H1 (cell line): ENCODE measurements at regions not wholly inside any gene's neighbourhood (a gene's known extent, or its start where the extent isn't known, plus 50 kb on each side); places are given as distances from the start of the nearest gene placed in this dataset.

ENCODE experiments used
- CTCF ChIA-PET: fragments of 300-600 bp; sonication (Branson Sonifier 250); formaldehyde crosslinking; loops from one replicate; lab custom pipeline; 2021; ENCODE audit not compliant: partially characterized antibody; lab: Charles Lee
- POLR2A ChIA-PET: fragments of 300-600 bp; sonication (Branson Sonifier 250); formaldehyde crosslinking; loops from one replicate; lab custom pipeline; 2021; ENCODE audit warnings: inconsistent platforms; ENCODE audit not compliant: partially characterized antibody; lab: Charles Lee
- DNase-seq, 2 experiments: peaks; one replicate each; pipeline versions ENCODE4 v3.0.0 to v3.0.0-alpha.2; 2010 to 2022; ENCODE audit warnings: low spot score in 2 of 2, low read depth in 1 of 2, mixed read lengths in 1 of 2
- FAIRE-seq: peaks from 2 replicates; lab custom pipeline; 2011; peaks lifted over from hg19 to GRCh38; lab: Jason Lieb, UNC
- H2AFZ ChIP-seq: 2 replicates; pipeline ENCODE4 v1.8.1; 2012; ENCODE audit warnings: low read length, inconsistent platforms
- H2AK5ac ChIP-seq: 2 replicates; pipeline ENCODE4 v1.6.1; 2013; ENCODE audit warnings: low read depth, low read length
- H2BK120ac ChIP-seq: replicated peaks from 2 replicates; pipeline ENCODE3; 2013; ENCODE audit warnings: low read depth, low read length, inconsistent platforms
- H2BK12ac ChIP-seq: 2 replicates; pipeline ENCODE4 v1.6.1; 2013; ENCODE audit warnings: low read depth, low read length
- H2BK15ac ChIP-seq: 2 replicates; pipeline ENCODE4 v1.6.1; 2013; ENCODE audit warnings: low read length
- H2BK20ac ChIP-seq: 2 replicates; pipeline ENCODE4 v1.6.1; 2013; ENCODE audit warnings: low read length
- H2BK5ac ChIP-seq: 2 replicates; pipeline ENCODE4 v1.6.1; 2013; ENCODE audit warnings: low read depth, low read length
- H3K14ac ChIP-seq: 2 replicates; pipeline ENCODE4 v1.6.1; 2013; ENCODE audit warnings: inconsistent platforms; ENCODE audit not compliant: insufficient read length
- H3K18ac ChIP-seq: 2 replicates; pipeline ENCODE4 v1.6.1; 2013; ENCODE audit warnings: low read length; ENCODE audit errors: extremely low read depth
- H3K23ac ChIP-seq: 2 replicates; pipeline ENCODE4 v1.6.1; 2013; ENCODE audit warnings: inconsistent platforms; ENCODE audit not compliant: insufficient read length
- H3K23me2 ChIP-seq: 2 replicates; pipeline ENCODE4 v1.6.1; 2013; ENCODE audit warnings: low read depth, low read length
- H3K27ac ChIP-seq: 2 replicates; pipeline ENCODE4 v1.6.1; 2011; ENCODE audit warnings: low read depth, low read length, inconsistent platforms
- H3K27me3 ChIP-seq, 4 experiments: replicated peaks in 1 of 4; 1 replicate in 1 of 4; 2 replicates in 3 of 4; pipeline versions ENCODE4 v1.6.1 to v1.8.1; 2011 to 2013; ENCODE audit warnings: low read length in 3 of 4, mild to moderate bottlenecking in 3 of 4, inconsistent platforms in 2 of 4, mixed read lengths in 2 of 4, moderate library complexity in 1 of 4; ENCODE audit not compliant: control insufficient read depth in 3 of 4, insufficient read depth in 3 of 4; ENCODE audit errors: extremely low read depth in 1 of 4
- H3K36me3 ChIP-seq, 4 experiments: 2 replicates each; pipeline versions ENCODE4 v1.6.1 to v1.8.1; 2011 to 2013; ENCODE audit warnings: mild to moderate bottlenecking in 4 of 4, low read length in 3 of 4, moderate library complexity in 2 of 4, control low read depth in 1 of 4, inconsistent platforms in 1 of 4; ENCODE audit not compliant: insufficient read depth in 4 of 4, control insufficient read depth in 2 of 4
- H3K4ac ChIP-seq: replicated peaks from 2 replicates; pipeline ENCODE3; 2013; ENCODE audit warnings: low read length, low read depth, mixed read lengths, inconsistent platforms; ENCODE audit not compliant: insufficient read length
- H3K4me1 ChIP-seq, 4 experiments: replicated peaks in 1 of 4; 1 replicate in 1 of 4; 2 replicates in 3 of 4; pipeline versions ENCODE4 v1.6.1 to v1.8.1; 2011 to 2013; ENCODE audit warnings: low read length in 3 of 4, inconsistent platforms in 2 of 4, mixed read lengths in 1 of 4; ENCODE audit not compliant: insufficient read depth in 4 of 4, control insufficient read depth in 3 of 4
- H3K4me2 ChIP-seq, 2 experiments: 2 replicates each; pipeline versions ENCODE4 v1.6.1 to v1.8.1; 2011 to 2013; ENCODE audit warnings: low read depth in 2 of 2, low read length in 2 of 2, control low read depth in 1 of 2, inconsistent platforms in 1 of 2, mild to moderate bottlenecking in 1 of 2; ENCODE audit not compliant: insufficient read depth in 1 of 2
- H3K4me3 ChIP-seq, 4 experiments: fragments of 200-600, 300-600 bp in 1 of 4; sonication (generic), shearing (Covaris generic), sonication (Bioruptor Twin) in 1 of 4; 2 replicates each; pipeline versions ENCODE4 v1.5.1 to v1.8.1; 2011 to 2016; ENCODE audit warnings: low read length in 4 of 4, low read depth in 3 of 4, control low read depth in 2 of 4, inconsistent platforms in 2 of 4, mild to moderate bottlenecking in 2 of 4, mixed read lengths in 1 of 4, moderate library complexity in 1 of 4; ENCODE audit not compliant: insufficient read depth in 2 of 4; ENCODE audit errors: extremely low read depth in 1 of 4
- H3K56ac ChIP-seq: replicated peaks from 2 replicates; pipeline ENCODE3; 2013; ENCODE audit warnings: low read depth, mild to moderate bottlenecking, mixed read lengths, low read length, inconsistent platforms; ENCODE audit not compliant: insufficient read length
- H3K79me1 ChIP-seq: 2 replicates; pipeline ENCODE4 v1.6.1; 2013; ENCODE audit warnings: low read depth, low read length, control low read depth
- H3K79me2 ChIP-seq, 2 experiments: 2 replicates each; pipeline versions ENCODE4 v1.6.1 to v1.8.1; 2012 to 2013; ENCODE audit warnings: low read length in 2 of 2, mild to moderate bottlenecking in 2 of 2, inconsistent platforms in 1 of 2; ENCODE audit not compliant: insufficient read depth in 2 of 2, control insufficient read depth in 1 of 2
- H3K9ac ChIP-seq, 4 experiments: replicated peaks in 1 of 4; 1 replicate in 1 of 4; 2 replicates in 3 of 4; pipeline versions ENCODE4 v1.6.1 to v1.8.1; 2011 to 2013; ENCODE audit warnings: low read depth in 3 of 4, low read length in 3 of 4, control low read depth in 2 of 4, mild to moderate bottlenecking in 2 of 4, moderate library complexity in 2 of 4, inconsistent platforms in 1 of 4; ENCODE audit errors: extremely low read depth in 1 of 4
- H3K9me3 ChIP-seq, 2 experiments: 2 replicates each; pipeline versions ENCODE4 v1.6.1 to v1.8.1; 2012 to 2013; ENCODE audit warnings: mild to moderate bottlenecking in 2 of 2, moderate library complexity in 2 of 2, control low read depth in 1 of 2, inconsistent platforms in 1 of 2, low read depth in 1 of 2, low read length in 1 of 2, mixed read lengths in 1 of 2; ENCODE audit not compliant: insufficient read depth in 2 of 2
- H4K20me1 ChIP-seq, 2 experiments: replicated peaks in 1 of 2; 2 replicates each; pipeline versions ENCODE3 to v1.8.1; 2011 to 2013; ENCODE audit warnings: inconsistent platforms in 2 of 2, low read length in 2 of 2, mild to moderate bottlenecking in 1 of 2; ENCODE audit not compliant: insufficient read depth in 2 of 2, control insufficient read depth in 1 of 2
- H4K5ac ChIP-seq: 2 replicates; pipeline ENCODE4 v1.6.1; 2013; ENCODE audit warnings: low read length, low read depth, mixed read lengths, inconsistent platforms; ENCODE audit not compliant: insufficient read length
- H4K8ac ChIP-seq: 2 replicates; pipeline ENCODE4 v1.8.0; 2013; ENCODE audit warnings: mild to moderate bottlenecking, moderate library complexity, low read length, inconsistent platforms; ENCODE audit not compliant: insufficient read depth; ENCODE audit errors: extremely low read depth
- H4K91ac ChIP-seq: replicated peaks from 2 replicates; pipeline ENCODE3; 2013; ENCODE audit warnings: low read length, mixed read lengths, inconsistent platforms; ENCODE audit not compliant: insufficient read length
- CHD1 ChIP-seq: IDR thresholded peaks from 2 replicates; pipeline ENCODE4 v1.6.1; 2012; ENCODE audit warnings: low read depth, low read length, improper control_type of control experiment
- JUN ChIP-seq: IDR thresholded peaks from 2 replicates; pipeline ENCODE4 v1.6.1; 2011; ENCODE audit warnings: low read depth, mild to moderate bottlenecking, improper control_type of control experiment, low read length
- JUND ChIP-seq: IDR thresholded peaks from 2 replicates; pipeline ENCODE4 v1.6.1; 2011; ENCODE audit warnings: mild to moderate bottlenecking, improper control_type of control experiment, low read length
- KDM1A ChIP-seq: fragments of 200-600, 300-600 bp; sonication (generic); IDR thresholded peaks from 2 replicates; pipeline ENCODE4 v1.7.1; 2016; ENCODE audit warnings: mild to moderate bottlenecking, low read length, borderline replicate concordance
- PHF8 ChIP-seq: fragments of 200-600 bp; sonication (generic); conservative IDR thresholded peaks from 2 replicates; pipeline ENCODE4 v1.7.1; 2012; ENCODE audit warnings: low read depth, mild to moderate bottlenecking, inconsistent platforms, low read length, moderate library complexity
- POU5F1 ChIP-seq: IDR thresholded peaks from 2 replicates; pipeline ENCODE4 v1.6.1; 2011; ENCODE audit warnings: low read depth, mild to moderate bottlenecking, low read length, moderate library complexity
- RAD21 ChIP-seq, 2 experiments: IDR thresholded peaks in 1 of 2; conservative IDR thresholded peaks in 1 of 2; 2 replicates each; pipeline ENCODE4 v1.6.1; 2011; ENCODE audit warnings: low read depth in 2 of 2, low read length in 2 of 2, improper control_type of control experiment in 1 of 2, inconsistent platforms in 1 of 2, mild to moderate bottlenecking in 1 of 2, moderate library complexity in 1 of 2
- RXRA ChIP-seq: IDR thresholded peaks from 2 replicates; pipeline ENCODE4 v1.6.1; 2011; ENCODE audit warnings: low read depth, mild to moderate bottlenecking, low read length, moderate library complexity; ENCODE audit not compliant: insufficient read depth
- SIX5 ChIP-seq: IDR thresholded peaks from 2 replicates; pipeline ENCODE4 v1.6.1; 2011; ENCODE audit warnings: mild to moderate bottlenecking, low read depth, low read length
- SP1 ChIP-seq: IDR thresholded peaks from 2 replicates; pipeline ENCODE4 v1.6.1; 2011; ENCODE audit warnings: low read depth, low read length
- TAF1 ChIP-seq: IDR thresholded peaks from 2 replicates; pipeline ENCODE4 v1.6.1; 2011; ENCODE audit warnings: mild to moderate bottlenecking, low read depth, low read length
- whole genome bisulfite sequencing, 2 experiments: shearing (Covaris generic) in 1 of 2; methylation state at CpG; one replicate each; pipeline versions ENCODE4 v1.1.6 to v1.1.7; 2013 to 2015; ENCODE audit warnings: low lambda C conversion rate in 2 of 2, mixed read lengths in 2 of 2, inconsistent platforms in 1 of 2, low coverage in 1 of 2, missing lambda C conversion rate in 1 of 2; ENCODE audit not compliant: insufficient replicate concordance in 2 of 2, insufficient coverage in 1 of 2, insufficient read length in 1 of 2; ENCODE audit errors: extremely low coverage in 1 of 2, missing lambda C conversion rate in 1 of 2; 5-methylcytosine and 5-hydroxymethylcytosine counted together

- Histone ChIP-seq H3K27ac (no peak overlapping the region), H3K14ac (no peak overlapping the region), H3K9me3 (no peaks in the 10 kb centered on the region), H3K23ac (no peak overlapping the region), H3K4me1 (no peaks in the 10 kb centered on the region), H3K18ac (no peak overlapping the region), H2AFZ (no peak overlapping the region), H2BK5ac (no peak overlapping the region), H2BK120ac (no peak overlapping the region), H2BK20ac (no peak overlapping the region), H3K9ac (no peak overlapping the region), H3K4ac (no peak overlapping the region), H2AK5ac (no peak overlapping the region), H3K56ac (no peak overlapping the region), H4K5ac (no peak overlapping the region), H2BK12ac (no peak overlapping the region), H4K91ac (no peak overlapping the region), H3K36me3 (no peaks in the 10 kb centered on the region), H2BK15ac (no peak overlapping the region), H3K4me2 (no peak overlapping the region), H3K27me3 (no peaks in the 10 kb centered on the region), H4K8ac (no peak overlapping the region), H4K20me1 (no peaks in the 10 kb centered on the region), H3K79me2 (no peaks in the 10 kb centered on the region), H3K4me3 (no peak overlapping the region), H3K23me2 (no peaks in the 10 kb centered on the region; the same call in 1 of the 2 replicates), H3K79me1 (no peaks in the 10 kb centered on the region)
- WGBS, 2 experiments = 97% methylated on average over 4 of the region's 4 CpGs; no CpG with 5 or more reads in 1 of the 2 experiments
- no peak for FAIRE-seq
- DNase-seq = no peak
- ChIA-PET CTCF (interaction anchor here (0.8 to 3.3 kb wide), 2 partner anchors 9 to 196 kb away, joined by 3 to 10 read pairs; no protein-coding TSS in a partner anchor), POLR2A (no interaction called here)
- TF ChIP-seq KDM1A (no peak), PHF8 (no peak), JUND (no peak), POU5F1 (no peak), SP1 (no peak), RAD21 (IDR thresholded peaks at IDR 0.05 in 1 of 2, conservative IDR thresholded peaks at IDR 0.05 in 1 of 2; ENCODE audit: low read depth in 2 of 2, low read length in 2 of 2) (no peak), JUN (no peak), CHD1 (no peak), TAF1 (no peak), RXRA (no peak), SIX5 (no peak)
These were observed 295.6 kb downstream of the TNS1 start for GRCh38 chr2:217707131-217707611.
